ENCODE measurements at regions not wholly inside any gene's neighbourhood (a gene's known extent, or its start where the extent isn't known, plus 50 kb on each side); places are given as distances from the start of the nearest gene placed in this dataset.

DNA sequence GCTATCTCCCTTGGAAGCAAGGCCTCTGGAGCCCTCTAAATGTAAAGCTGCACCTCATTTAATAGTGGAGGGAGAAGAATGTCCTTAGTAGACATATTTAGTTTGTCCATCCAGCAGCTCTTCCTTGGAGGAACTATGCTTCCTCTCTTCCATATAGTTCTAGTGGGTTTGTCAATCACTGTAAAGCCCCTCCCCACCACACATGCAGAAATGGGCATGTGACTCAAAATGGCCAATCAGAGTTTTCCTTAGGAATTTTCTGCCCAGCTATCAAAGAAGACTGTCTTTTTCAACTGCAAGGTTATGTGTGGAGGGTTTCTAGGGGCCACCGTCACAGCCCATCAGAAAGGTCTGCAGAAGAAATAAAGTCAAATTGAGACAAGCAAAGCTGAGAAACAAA, 175.5 kb downstream of the MIS18A start:
- Histone ChIP-seq H3K4me3 (ENCODE audit: low read depth, low read length, poor library complexity, severe bottlenecking) (no peak overlapping the region), H3K9me3 (ENCODE audit: low read depth, low read length, poor library complexity, severe bottlenecking) (no peaks in the 10 kb centered on the region), H3K36me3 (ENCODE audit: insufficient read depth, low read length, poor library complexity, severe bottlenecking) (no peaks in the 10 kb centered on the region), H3K4me1 (ENCODE audit: insufficient read depth, low read length, poor library complexity, severe bottlenecking) (no peaks in the 10 kb centered on the region), H3K27ac (ENCODE audit: low read depth, low read length, poor library complexity, severe bottlenecking) (no peak overlapping the region), H3K27me3 (replicated peaks; ENCODE audit: insufficient read depth, low read depth, low read length, poor library complexity) (peaks cover 12% of the 10 kb centered on the region)
- no peak for TF ChIP-seq EZH2 (IDR thresholded peaks at IDR 0.05; ENCODE audit: borderline replicate concordance, low read depth, low read length, poor library complexity, severe bottlenecking)
- DNase-seq (ENCODE audit: low spot score): no peak
- no TSS peak for BruUV-seq (replicated peaks)
- intact Hi-C loops (cut with micrococcal nuclease; ENCODE audit: unreplicated experiment): no loop called here
- ChIA-PET POLR2A (ENCODE audit: low non-redundant PET) (no interaction called here), CTCF (no interaction called here)

GRCh38 chr21:32102426-32102825, 176.4 kb downstream of the MIS18A start:
- intact Hi-C loops (cut with micrococcal nuclease; ENCODE audit: unreplicated experiment): no loop called here
- BruUV-seq (replicated peaks): no TSS peak

DNA sequence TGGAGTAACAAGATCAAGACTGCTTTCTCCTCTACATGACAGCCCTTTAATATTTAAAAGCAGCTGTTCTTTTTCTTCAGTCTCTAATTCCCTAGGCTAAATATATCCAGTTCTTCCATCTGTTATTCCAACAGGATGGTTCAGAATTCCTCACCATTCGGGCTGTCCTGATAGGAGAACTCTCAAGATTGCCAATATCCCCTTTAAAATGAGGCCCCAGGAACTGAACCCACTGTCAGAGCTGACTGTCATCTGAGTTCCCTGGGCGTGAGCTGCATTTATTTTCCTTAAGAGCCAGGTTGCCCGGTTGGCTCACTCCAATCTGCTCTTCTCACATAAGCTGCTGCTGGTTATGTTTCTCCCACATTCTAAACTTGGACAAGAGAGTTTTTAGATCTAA, 177.6 kb downstream of the MIS18A start:
- intact Hi-C loops (cut with micrococcal nuclease; ENCODE audit: unreplicated experiment): no loop called here

More at GRCh38 chr21:32102426-32102825, 176.4 kb downstream of the MIS18A start:
- H3K27ac ChIP-seq (ENCODE audit: low read depth, low read length, poor library complexity, severe bottlenecking): no peak overlapping the region
- H3K27me3 ChIP-seq (replicated peaks; ENCODE audit: insufficient read depth, low read depth, low read length, poor library complexity): peaks cover 12% of the 10 kb centered on the region
- ChIA-PET POLR2A (ENCODE audit: low non-redundant PET) (no interaction called here), CTCF (no interaction called here)
- no peak overlapping the region for H3K4me3 ChIP-seq (ENCODE audit: low read depth, low read length, poor library complexity, severe bottlenecking)
- TF ChIP-seq EZH2 (IDR thresholded peaks at IDR 0.05; ENCODE audit: borderline replicate concordance, low read depth, low read length, poor library complexity, severe bottlenecking): no peak
- TF ChIP-seq, protein P1, sequence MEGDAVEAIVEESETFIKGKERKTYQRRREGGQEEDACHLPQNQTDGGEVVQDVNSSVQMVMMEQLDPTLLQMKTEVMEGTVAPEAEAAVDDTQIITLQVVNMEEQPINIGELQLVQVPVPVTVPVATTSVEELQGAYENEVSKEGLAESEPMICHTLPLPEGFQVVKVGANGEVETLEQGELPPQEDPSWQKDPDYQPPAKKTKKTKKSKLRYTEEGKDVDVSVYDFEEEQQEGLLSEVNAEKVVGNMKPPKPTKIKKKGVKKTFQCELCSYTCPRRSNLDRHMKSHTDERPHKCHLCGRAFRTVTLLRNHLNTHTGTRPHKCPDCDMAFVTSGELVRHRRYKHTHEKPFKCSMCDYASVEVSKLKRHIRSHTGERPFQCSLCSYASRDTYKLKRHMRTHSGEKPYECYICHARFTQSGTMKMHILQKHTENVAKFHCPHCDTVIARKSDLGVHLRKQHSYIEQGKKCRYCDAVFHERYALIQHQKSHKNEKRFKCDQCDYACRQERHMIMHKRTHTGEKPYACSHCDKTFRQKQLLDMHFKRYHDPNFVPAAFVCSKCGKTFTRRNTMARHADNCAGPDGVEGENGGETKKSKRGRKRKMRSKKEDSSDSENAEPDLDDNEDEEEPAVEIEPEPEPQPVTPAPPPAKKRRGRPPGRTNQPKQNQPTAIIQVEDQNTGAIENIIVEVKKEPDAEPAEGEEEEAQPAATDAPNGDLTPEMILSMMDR (conservative IDR thresholded peaks at IDR 0.05; ENCODE audit: low read depth, low read length): no peak
- H3K36me3 ChIP-seq (ENCODE audit: insufficient read depth, low read length, poor library complexity, severe bottlenecking): no peaks in the 10 kb centered on the region
- no peaks in the 10 kb centered on the region for H3K4me1 ChIP-seq (ENCODE audit: insufficient read depth, low read length, poor library complexity, severe bottlenecking)
- DNase-seq (ENCODE audit: low spot score): no peak
- no peaks in the 10 kb centered on the region for H3K9me3 ChIP-seq (ENCODE audit: low read depth, low read length, poor library complexity, severe bottlenecking)

GRCh38 chr21:32100423-32100822, 178.4 kb downstream of the MIS18A start:
- intact Hi-C loops (cut with micrococcal nuclease; ENCODE audit: unreplicated experiment): no loop called here
- CTCF ChIA-PET: no interaction called here
- POLR2A ChIA-PET (ENCODE audit: low non-redundant PET): no interaction called here
- no peaks in the 10 kb centered on the region for H3K4me1 ChIP-seq (ENCODE audit: insufficient read depth, low read length, poor library complexity, severe bottlenecking)
- no peaks in the 10 kb centered on the region for H3K9me3 ChIP-seq (ENCODE audit: low read depth, low read length, poor library complexity, severe bottlenecking)
- H3K27me3 ChIP-seq (replicated peaks; ENCODE audit: insufficient read depth, low read depth, low read length, poor library complexity): peaks cover under 1% of the 10 kb centered on the region
- no peak overlapping the region for H3K4me3 ChIP-seq (ENCODE audit: low read depth, low read length, poor library complexity, severe bottlenecking)
- no peak overlapping the region for H3K27ac ChIP-seq (ENCODE audit: low read depth, low read length, poor library complexity, severe bottlenecking)
- DNase-seq (ENCODE audit: low spot score): no peak
- H3K36me3 ChIP-seq (ENCODE audit: insufficient read depth, low read length, poor library complexity, severe bottlenecking): no peaks in the 10 kb centered on the region
- no TSS peak for BruUV-seq (replicated peaks)
- TF ChIP-seq EZH2 (IDR thresholded peaks at IDR 0.05; ENCODE audit: borderline replicate concordance, low read depth, low read length, poor library complexity, severe bottlenecking): no peak
- TF ChIP-seq, protein P1 (conservative IDR thresholded peaks at IDR 0.05; ENCODE audit: low read depth, low read length): no peak

More for the DNA sequence above, 177.6 kb downstream of the MIS18A start:
- Histone ChIP-seq H3K4me3 (ENCODE audit: low read depth, low read length, poor library complexity, severe bottlenecking) (no peak overlapping the region), H3K27me3 (replicated peaks; ENCODE audit: insufficient read depth, low read depth, low read length, poor library complexity) (peaks cover 9% of the 10 kb centered on the region), H3K9me3 (ENCODE audit: low read depth, low read length, poor library complexity, severe bottlenecking) (no peaks in the 10 kb centered on the region), H3K4me1 (ENCODE audit: insufficient read depth, low read length, poor library complexity, severe bottlenecking) (no peaks in the 10 kb centered on the region), H3K27ac (ENCODE audit: low read depth, low read length, poor library complexity, severe bottlenecking) (no peak overlapping the region), H3K36me3 (ENCODE audit: insufficient read depth, low read length, poor library complexity, severe bottlenecking) (no peaks in the 10 kb centered on the region)
- no TSS peak for BruUV-seq (replicated peaks)
- ChIA-PET POLR2A (ENCODE audit: low non-redundant PET) (no interaction called here), CTCF (no interaction called here)
- no peak for DNase-seq (ENCODE audit: low spot score)
- no peak for TF ChIP-seq EZH2 (IDR thresholded peaks at IDR 0.05; ENCODE audit: borderline replicate concordance, low read depth, low read length, poor library complexity, severe bottlenecking)
- TF ChIP-seq, protein P1 (conservative IDR thresholded peaks at IDR 0.05; ENCODE audit: low read depth, low read length): no peak

Measured in A673 (cell line).